Mucosa of descending colon (tissue), 3 donors: ENCODE measurements at regions not wholly inside any gene's neighbourhood (a gene's known extent, or its start where the extent isn't known, plus 50 kb on each side); places are given as distances from the start of the nearest gene placed in this dataset.

Experiments
- ATAC-seq: fragments of 200-7000 bp; cut with Tn5 transposase; one replicate; pipeline ENCODE4 v1.9.1; 2020; ENCODE audit warnings: mild to moderate bottlenecking, moderate library complexity
- DNase-seq, 3 donors: peaks; one replicate each; pipeline ENCODE4 v3.0.0-alpha.2; 2020
- H3K36me3 ChIP-seq: fragments of 200-600 bp; one replicate; pipeline ENCODE4 v1.8.0; 2021; ENCODE audit warnings: low read depth, mild to moderate bottlenecking
- H3K4me1 ChIP-seq: fragments of 200-600 bp; one replicate; pipeline ENCODE4 v1.8.0; 2021; ENCODE audit warnings: low read depth, mild to moderate bottlenecking
- H3K4me3 ChIP-seq: fragments of 200-600 bp; one replicate; pipeline ENCODE4 v1.8.0; 2021; ENCODE audit warnings: mild to moderate bottlenecking
- H3K9me3 ChIP-seq: fragments of 200-600 bp; one replicate; pipeline ENCODE4 v1.8.0; 2021; ENCODE audit warnings: mild to moderate bottlenecking
- intact Hi-C, 2 donors: fragments of 100-400 bp; cut with DNase I in 1 of 2; cut with micrococcal nuclease in 1 of 2; formaldehyde crosslinking; loops; one replicate each; pipeline versions ENCODE4 v1.11.0 to v1.11.1; 2022; cut with DNase I, micrococcal nuclease
- TF ChIP-seq, protein P1 (sequence below): fragments of 200-600 bp; IDR thresholded peaks from one replicate; pipeline ENCODE4 v1.8.0; 2022; ENCODE audit warnings: antibody characterized with exemption, mild to moderate bottlenecking
- donor health status: DM: no; HTN: no; CAD: no; lungs with moderate emphysema.
- donor health status: DM: no; HTN: no; CAD: no.
- donor health status: DM: no; HTN: yes; CAD: no.

DNA sequence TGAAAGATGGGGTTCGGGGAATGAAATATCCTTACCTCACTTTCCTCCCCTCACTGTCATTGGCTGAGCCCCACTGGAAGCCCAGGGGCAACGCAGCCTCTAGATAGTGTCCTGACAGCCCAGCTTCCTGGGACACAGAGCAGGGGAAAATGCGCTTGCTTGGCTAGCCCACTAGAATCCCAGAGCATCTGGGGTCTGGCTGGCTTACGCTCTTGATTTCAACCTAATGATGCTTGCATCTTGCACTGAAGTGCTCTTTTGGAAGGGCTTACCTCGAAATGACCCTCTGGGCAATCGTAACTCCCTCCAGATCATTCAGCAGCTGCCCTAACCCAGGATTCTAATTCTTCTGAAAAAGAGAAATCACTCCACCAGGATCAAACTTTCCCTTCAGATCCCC lies 147.6 kb downstream of the SOX9 start:
- Histone ChIP-seq H3K4me3 (no peak overlapping the region), H3K4me1 (no peaks in the 10 kb centered on the region), H3K9me3 (no peaks in the 10 kb centered on the region), H3K36me3 (no peaks in the 10 kb centered on the region)
- intact Hi-C loops = no loop called here
- ATAC-seq (no peak), DNase-seq (no peak)
- TF ChIP-seq, protein P1, sequence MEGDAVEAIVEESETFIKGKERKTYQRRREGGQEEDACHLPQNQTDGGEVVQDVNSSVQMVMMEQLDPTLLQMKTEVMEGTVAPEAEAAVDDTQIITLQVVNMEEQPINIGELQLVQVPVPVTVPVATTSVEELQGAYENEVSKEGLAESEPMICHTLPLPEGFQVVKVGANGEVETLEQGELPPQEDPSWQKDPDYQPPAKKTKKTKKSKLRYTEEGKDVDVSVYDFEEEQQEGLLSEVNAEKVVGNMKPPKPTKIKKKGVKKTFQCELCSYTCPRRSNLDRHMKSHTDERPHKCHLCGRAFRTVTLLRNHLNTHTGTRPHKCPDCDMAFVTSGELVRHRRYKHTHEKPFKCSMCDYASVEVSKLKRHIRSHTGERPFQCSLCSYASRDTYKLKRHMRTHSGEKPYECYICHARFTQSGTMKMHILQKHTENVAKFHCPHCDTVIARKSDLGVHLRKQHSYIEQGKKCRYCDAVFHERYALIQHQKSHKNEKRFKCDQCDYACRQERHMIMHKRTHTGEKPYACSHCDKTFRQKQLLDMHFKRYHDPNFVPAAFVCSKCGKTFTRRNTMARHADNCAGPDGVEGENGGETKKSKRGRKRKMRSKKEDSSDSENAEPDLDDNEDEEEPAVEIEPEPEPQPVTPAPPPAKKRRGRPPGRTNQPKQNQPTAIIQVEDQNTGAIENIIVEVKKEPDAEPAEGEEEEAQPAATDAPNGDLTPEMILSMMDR = no peak

DNA sequence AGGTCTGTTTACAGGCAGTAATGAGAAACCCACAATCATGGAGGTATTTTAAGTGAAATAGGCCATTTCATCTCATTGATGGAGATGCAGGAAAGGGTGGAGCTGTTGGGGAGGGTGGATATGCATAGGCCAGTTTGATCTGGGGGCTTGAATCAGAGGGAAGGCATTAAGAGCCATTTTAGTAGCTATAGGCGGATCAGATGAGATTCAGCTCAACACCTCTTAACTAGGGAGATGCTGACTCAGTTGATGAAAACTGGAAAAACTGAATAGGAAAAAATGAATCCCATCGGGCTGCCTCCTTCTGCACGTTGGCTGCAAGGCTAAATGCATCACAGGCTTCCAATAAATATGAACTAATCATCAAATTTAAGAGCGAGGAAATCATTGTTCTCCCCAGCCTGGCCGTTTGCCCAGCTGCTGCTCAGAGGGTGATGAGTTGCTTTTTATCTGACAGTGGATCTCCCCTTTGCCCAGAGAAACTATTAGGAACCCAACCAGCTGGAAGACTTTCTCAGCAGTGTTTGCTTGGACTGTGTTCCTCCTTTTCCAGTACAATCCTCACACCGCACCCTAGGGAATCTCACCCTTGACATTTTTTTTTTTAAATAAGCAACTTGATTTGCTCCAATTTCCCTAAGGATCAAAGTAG lies 149.6 kb downstream of the SOX9 start:
- TF ChIP-seq, protein P1 = no peak
- intact Hi-C loops = no loop called here
- Histone ChIP-seq H3K4me1 (no peaks in the 10 kb centered on the region), H3K9me3 (no peaks in the 10 kb centered on the region), H3K4me3 (no peak overlapping the region), H3K36me3 (no peaks in the 10 kb centered on the region)
- DNase-seq (no peak), ATAC-seq (no peak)

DNA sequence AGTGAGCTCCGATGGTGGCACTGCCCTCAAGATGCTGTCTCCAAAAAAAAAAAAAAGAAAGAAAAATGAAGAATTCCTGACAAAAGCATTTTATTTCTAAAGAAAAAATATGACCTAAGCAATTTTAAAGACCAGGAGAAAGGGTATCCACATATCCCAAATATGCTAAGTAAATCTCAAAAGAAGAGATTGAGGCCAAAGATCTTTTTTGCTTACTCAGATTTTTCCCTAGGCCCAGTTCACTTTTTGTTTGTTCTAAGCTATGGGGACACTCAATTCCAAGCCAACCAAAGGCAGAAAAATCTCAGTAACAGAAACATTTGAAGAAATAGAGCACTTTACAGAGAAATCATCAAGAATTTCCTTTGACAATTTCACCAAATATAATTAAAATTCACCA lies 150.8 kb downstream of the SOX9 start:
- no peak overlapping the region for H3K4me3 ChIP-seq
- TF ChIP-seq, protein P1 = no peak

DNA sequence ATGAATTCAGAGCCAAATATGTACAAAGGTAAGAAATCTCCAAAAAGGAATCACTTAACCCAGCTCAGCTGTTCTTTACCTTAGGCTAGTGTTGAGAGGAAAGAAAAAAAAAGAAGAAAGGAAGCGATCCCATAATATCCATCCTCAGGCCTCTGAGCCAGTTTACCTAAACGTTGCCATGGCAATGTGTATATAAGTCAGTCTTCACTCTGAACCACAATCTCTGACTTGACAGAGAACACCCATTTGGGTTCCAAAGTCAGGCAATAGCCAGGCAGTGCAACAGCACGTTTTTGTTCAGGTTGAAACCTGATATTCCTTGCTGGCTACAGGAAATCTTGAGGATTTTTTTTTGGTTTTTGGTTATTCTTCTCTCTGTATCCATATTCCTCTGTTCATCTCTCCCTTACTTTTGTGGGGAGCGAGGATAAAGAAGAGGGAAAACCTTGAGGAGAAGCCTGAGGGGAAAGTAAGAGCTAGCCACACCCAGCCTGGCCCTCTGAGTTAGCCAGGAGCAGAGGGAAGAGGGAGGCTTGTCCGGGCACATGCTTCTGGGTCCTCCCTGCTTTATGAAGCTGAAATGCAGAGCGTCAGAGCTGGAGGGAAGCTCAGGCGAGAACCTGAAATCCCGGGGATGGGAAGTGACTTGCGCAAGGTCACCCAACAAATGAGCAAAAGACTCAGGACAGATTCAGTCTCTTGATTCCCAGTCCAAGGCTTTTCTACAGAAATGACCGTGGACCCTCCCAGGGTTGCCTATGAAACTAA lies 152.7 kb downstream of the SOX9 start:
- ATAC-seq (no peak), DNase-seq (no peak)
- Histone ChIP-seq H3K4me3 (no peak overlapping the region), H3K4me1 (no peaks in the 10 kb centered on the region), H3K9me3 (no peaks in the 10 kb centered on the region), H3K36me3 (no peaks in the 10 kb centered on the region)
- intact Hi-C loops = no loop called here
- TF ChIP-seq, protein P1 = no peak

More for the DNA sequence above, 150.8 kb downstream of the SOX9 start:
- ATAC-seq (no peak), DNase-seq (no peak)
- H3K4me1 ChIP-seq = no peaks in the 10 kb centered on the region
- intact Hi-C loops = no loop called here
- no peaks in the 10 kb centered on the region for H3K9me3 ChIP-seq
- no peaks in the 10 kb centered on the region for H3K36me3 ChIP-seq

DNA sequence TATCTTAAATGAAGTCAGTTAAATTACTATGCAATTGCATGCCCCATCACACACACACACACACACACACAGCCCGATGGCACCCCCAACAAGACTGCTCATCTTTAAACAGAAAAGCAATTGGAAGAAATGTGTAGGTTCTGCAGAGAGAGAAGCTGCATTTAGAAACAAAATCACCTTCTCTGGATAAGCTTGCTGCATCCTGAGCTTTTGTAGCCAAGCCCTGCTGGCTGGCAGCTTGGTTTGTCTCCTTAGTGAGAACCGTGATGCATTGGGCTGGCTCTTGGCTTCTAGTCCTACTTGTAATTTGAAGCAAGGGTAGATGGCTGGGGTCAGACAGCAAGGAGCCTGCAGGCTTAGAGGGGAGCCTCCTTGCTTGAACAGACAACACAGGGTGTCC lies 153.8 kb downstream of the SOX9 start:
- Histone ChIP-seq H3K9me3 (no peaks in the 10 kb centered on the region), H3K4me3 (no peak overlapping the region), H3K4me1 (no peaks in the 10 kb centered on the region), H3K36me3 (no peaks in the 10 kb centered on the region)
- ATAC-seq = no peak
- TF ChIP-seq, protein P1 = no peak
- no peak for DNase-seq
- intact Hi-C loops = no loop called here
